ENCODE measurements at regions not wholly inside any gene's neighbourhood (a gene's known extent, or its start where the extent isn't known, plus 50 kb on each side); places are given as distances from the start of the nearest gene placed in this dataset.
A peak's percentile ranks its signal among the peaks of the same experiment; 100 is the strongest.

GRCh38 chr2:226066873-226067272 lies 667.4 kb downstream of the NYAP2 start:
- no peak overlapping the region for H3K4me3 ChIP-seq (ENCODE audit: low read depth, low read length)

GRCh38 chr2:226066391-226066790 lies 666.9 kb downstream of the NYAP2 start:
- no peak overlapping the region for H3K4me3 ChIP-seq (ENCODE audit: low read depth, low read length)
- no peak for DNase-seq (ENCODE audit: low read depth)

More at GRCh38 chr2:226066873-226067272, 667.4 kb downstream of the NYAP2 start:
- DNase-seq (ENCODE audit: low read depth), result no peak

GRCh38 chr2:226064932-226065570 lies 665.5 kb downstream of the NYAP2 start:
- H3K4me3 ChIP-seq (ENCODE audit: low read depth, low read length), result no peak overlapping the region
- DNase-seq (ENCODE audit: low read depth), result no peak

- peak; percentile 49 for DNase-seq (ENCODE audit: low read depth)
- H3K4me3 ChIP-seq (ENCODE audit: low read depth, low read length), result no peak overlapping the region
Measured at GRCh38 chr2:226063704-226064440, 664.4 kb downstream of the NYAP2 start.

- DNase-seq (ENCODE audit: low read depth), result no peak
- no peak overlapping the region for H3K4me3 ChIP-seq (ENCODE audit: low read depth, low read length)
Measured at GRCh38 chr2:226059961-226060627, 660.6 kb downstream of the NYAP2 start.

- no peak for DNase-seq (ENCODE audit: low read depth)
- no peak overlapping the region for H3K4me3 ChIP-seq (ENCODE audit: low read depth, low read length)
Measured at GRCh38 chr2:226057914-226058313, 658.4 kb downstream of the NYAP2 start.

- DNase-seq (ENCODE audit: low read depth), result no peak
- no peak overlapping the region for H3K4me3 ChIP-seq (ENCODE audit: low read depth, low read length)
Measured at GRCh38 chr2:226057365-226057764, 657.9 kb downstream of the NYAP2 start.

GRCh38 chr2:226052772-226053416 lies 653.4 kb downstream of the NYAP2 start:
- no peak overlapping the region for H3K4me3 ChIP-seq (ENCODE audit: low read depth, low read length)
- no peak for DNase-seq (ENCODE audit: low read depth)

GRCh38 chr2:226050822-226051221 lies 651.3 kb downstream of the NYAP2 start:
- no peak for DNase-seq (ENCODE audit: low read depth)
- no peak overlapping the region for H3K4me3 ChIP-seq (ENCODE audit: low read depth, low read length)

- H3K4me3 ChIP-seq (ENCODE audit: low read depth, low read length), result no peak overlapping the region
- peak; percentile 81 for DNase-seq (ENCODE audit: low read depth)
Measured at GRCh38 chr2:226048611-226049010, 649.1 kb downstream of the NYAP2 start.

GRCh38 chr2:226045080-226045479 lies 645.6 kb downstream of the NYAP2 start:
- DNase-seq (ENCODE audit: low read depth), result no peak
- H3K4me3 ChIP-seq (ENCODE audit: low read depth, low read length), result no peak overlapping the region

GRCh38 chr2:226040344-226040900 lies 640.9 kb downstream of the NYAP2 start:
- no peak overlapping the region for H3K4me3 ChIP-seq (ENCODE audit: low read depth, low read length)
- no peak for DNase-seq (ENCODE audit: low read depth)

- no peak overlapping the region for H3K4me3 ChIP-seq (ENCODE audit: low read depth, low read length)
- DNase-seq (ENCODE audit: low read depth), result no peak
Measured at GRCh38 chr2:226037526-226037925, 638.0 kb downstream of the NYAP2 start.

GRCh38 chr2:226031647-226032501 lies 632.4 kb downstream of the NYAP2 start:
- H3K4me3 ChIP-seq (ENCODE audit: low read depth, low read length), result peak overlapping the region; percentile 43
- no peak for DNase-seq (ENCODE audit: low read depth)

- DNase-seq (ENCODE audit: low read depth), result peak; percentile 28
- H3K4me3 ChIP-seq (ENCODE audit: low read depth, low read length), result peak overlapping the region; percentile 43
Measured at GRCh38 chr2:226030788-226031646, 631.5 kb downstream of the NYAP2 start.

GRCh38 chr2:226030369-226030768 lies 630.9 kb downstream of the NYAP2 start:
- peak overlapping the region; percentile 43 for H3K4me3 ChIP-seq (ENCODE audit: low read depth, low read length)
- no peak for DNase-seq (ENCODE audit: low read depth)

GRCh38 chr2:226023946-226024345 lies 624.4 kb downstream of the NYAP2 start:
- no peak overlapping the region for H3K4me3 ChIP-seq (ENCODE audit: low read depth, low read length)
- DNase-seq (ENCODE audit: low read depth), result no peak

GRCh38 chr2:226023383-226023782 lies 623.9 kb downstream of the NYAP2 start:
- DNase-seq (ENCODE audit: low read depth), result no peak
- no peak overlapping the region for H3K4me3 ChIP-seq (ENCODE audit: low read depth, low read length)
